Activated CD4-positive, CD25-positive, alpha-beta regulatory T cell treated with anti-CD3 and anti-CD28 coated beads, Interleukin-2, amount 50 U/mL, for 16 hours (primary cell): ENCODE measurements at regions not wholly inside any gene's neighbourhood (a gene's known extent, or its start where the extent isn't known, plus 50 kb on each side); places are given as distances from the start of the nearest gene placed in this dataset.

Source experiments
- DNase-seq: peaks from one replicate; pipeline ENCODE4 v3.0.0-alpha.2; 2020; ENCODE audit warnings: low read depth, low spot score

DNA sequence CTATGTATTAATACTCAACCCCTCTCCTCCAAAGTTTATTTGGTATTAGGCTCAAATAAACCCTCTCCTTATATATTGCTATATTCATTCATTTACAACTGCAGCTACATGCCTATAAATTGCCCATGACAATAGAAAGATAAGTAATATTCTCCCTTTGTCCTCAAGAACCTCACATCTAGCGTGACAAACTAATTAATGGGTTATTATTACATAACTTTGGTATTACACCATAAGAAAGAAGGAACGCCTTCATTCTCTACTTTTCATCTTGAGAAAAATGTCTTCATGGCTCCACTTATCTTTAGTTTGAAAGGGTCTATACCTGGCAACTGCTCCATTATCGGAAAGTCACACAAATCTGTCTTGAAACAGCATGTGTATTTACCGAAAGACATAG is 157.7 kb upstream of the RASGEF1B start:
- DNase-seq: no peak

DNA sequence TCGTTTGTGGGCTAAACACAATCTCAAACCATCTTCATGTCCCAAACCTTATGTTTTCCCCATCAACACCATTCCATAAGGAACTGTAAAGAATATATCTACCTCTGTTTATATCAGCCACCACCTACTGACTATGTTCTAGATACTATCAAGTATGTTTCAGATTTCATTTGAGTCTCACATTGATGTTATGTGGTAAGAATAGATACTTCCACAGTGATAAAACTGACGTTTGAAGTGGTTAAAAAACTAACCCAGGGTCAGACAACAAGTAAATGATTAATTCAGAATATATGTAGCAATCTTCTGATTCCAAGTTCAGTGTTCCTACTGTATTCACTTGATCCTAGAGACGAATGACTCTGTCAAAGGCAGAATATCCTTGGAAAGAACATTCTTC is 156.8 kb upstream of the RASGEF1B start:
- DNase-seq: no peak

DNA sequence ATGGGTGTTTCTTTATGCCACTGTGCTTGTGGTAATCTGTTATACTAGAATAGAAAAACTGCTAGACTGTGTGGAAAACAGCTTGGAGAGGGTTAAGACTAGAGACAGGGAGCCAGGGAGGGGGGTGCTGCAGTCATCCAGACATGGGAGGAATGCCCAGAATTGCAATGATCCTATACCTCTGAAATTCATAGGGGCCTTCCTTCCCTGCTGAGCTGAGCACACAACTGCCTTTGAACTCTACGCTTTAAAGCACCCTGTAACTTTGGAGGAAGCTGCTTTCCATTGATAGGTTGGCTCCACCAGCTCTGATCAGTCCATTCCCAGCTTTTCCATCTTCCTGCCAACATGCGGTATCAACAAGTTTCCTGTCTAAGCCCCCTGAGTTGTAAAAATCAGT is 155.9 kb upstream of the RASGEF1B start:
- DNase-seq: no peak

GRCh38 chr4:81626851-81627250 is 155.1 kb upstream of the RASGEF1B start:
- DNase-seq: no peak

DNA sequence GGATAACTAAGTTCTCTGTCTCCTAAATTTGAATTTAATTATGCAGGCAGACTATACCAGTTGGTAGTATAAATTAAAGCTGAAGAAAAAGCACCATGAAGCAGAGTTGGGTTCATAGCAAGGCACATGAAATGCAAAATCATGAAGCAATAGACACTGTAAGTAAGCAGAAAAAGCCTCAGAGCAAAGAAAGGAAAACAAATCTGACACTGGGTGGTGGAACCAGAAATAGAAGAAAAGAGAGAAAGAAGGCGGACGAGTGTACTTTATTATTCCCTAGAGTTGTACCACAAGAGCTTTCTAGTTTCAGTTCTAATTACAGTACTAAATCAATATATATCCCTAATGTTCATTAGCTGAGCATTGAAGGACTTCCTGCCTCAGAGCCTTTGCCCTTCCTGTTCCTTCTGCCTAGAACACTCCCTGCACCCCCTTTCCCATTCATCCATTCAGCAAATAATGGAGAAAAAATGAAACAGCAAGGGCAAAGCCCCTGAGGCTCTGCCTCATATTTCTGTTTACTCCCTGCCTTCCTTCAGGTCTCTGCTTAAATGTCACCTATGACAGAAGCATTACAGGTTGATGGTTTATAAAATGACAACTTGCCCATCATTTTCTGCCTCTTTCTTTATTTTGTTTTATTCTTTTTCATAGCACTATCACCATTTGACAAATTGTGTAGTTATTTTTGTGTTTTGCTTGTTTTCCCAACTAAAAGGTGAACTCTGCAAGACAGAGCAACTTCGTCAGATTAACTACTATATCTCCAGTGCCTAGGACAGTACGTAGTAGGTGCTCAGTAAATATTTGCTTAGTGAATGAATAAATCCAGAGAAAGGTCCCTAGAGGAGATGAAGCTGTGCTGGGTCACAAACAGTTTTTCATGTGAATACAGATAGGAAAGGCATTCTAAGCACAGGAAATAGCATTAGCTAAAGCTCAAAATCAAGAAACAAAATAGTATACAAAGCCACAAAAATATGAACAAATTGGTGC is 154.0 kb upstream of the RASGEF1B start:
- DNase-seq: no peak

DNA sequence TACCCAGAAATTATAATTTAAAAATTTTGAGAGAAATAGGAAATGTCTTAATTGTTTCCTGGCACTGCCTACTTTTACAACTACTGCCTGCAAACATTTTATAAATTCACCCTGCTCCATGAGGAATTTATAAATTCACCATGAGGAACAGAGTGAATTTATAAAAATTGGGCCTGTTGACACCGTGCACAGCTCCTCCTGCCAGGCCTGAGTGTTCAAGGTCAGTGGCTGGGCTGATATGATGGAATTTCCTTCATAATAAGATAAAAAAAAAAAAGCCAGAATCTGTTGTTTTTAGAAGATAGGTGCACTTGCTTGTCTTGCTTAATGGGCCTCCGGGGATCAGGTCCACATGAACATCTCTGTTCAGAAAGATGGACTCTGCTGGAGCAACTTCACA is 151.7 kb upstream of the RASGEF1B start:
- DNase-seq: no peak

DNA sequence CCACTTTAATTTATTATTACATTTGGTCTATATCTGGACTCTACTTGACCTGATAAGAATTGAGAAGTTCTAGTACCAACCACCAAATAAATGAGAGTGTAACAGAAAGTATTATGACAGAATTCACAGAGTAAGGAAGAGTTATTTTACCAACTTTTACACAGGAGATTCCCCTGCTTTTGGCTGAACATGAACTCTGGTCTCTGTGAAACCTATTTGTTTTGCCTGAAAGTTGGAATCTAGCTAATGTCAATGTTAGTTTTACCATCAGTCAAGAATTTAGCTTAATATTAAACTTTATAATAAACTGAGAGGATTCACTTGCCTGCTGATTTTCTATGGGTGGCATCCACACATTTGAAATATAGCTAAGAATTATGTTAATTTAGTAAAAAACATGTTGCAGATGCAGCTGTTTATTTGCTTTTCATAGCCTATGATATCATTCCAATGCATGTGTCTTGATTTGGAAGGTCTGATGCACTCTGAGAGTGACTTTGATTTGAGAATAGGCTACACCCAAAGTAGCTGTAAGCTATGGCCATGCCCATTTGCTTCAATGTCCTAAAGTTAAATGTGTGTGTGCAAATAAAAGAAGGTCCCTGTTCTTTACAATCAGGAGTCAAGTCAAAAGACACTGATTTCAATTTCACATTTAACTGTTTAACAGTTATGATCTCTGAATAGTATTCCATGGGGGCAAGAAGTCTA is 150.9 kb upstream of the RASGEF1B start:
- DNase-seq: no peak

- DNase-seq: no peak
Observed at GRCh38 chr4:81622028-81622427, 150.3 kb upstream of the RASGEF1B start.

DNA sequence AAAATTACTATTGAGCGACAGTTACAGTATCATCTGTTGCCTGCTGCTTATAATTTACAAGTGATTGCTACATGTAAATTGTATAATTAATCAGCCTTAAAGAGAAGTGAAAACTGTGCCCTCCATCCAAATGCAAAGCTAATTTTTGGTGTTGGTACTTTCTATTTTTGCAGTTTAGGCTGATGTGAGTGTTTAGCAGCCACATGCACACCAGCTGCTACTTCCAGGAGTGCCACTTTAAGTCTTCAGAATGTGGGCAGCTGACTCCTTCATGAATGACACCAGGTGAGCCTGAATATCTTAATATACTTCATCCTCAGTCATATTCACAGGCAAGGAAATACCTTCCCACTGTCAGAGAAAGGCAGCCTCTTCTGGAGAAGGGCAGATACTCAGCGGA is 149.8 kb upstream of the RASGEF1B start:
- no peak for DNase-seq

- no peak for DNase-seq
Observed at GRCh38 chr4:81620442-81620841, 148.7 kb upstream of the RASGEF1B start.

GRCh38 chr4:81617545-81617944 is 145.8 kb upstream of the RASGEF1B start:
- no peak for DNase-seq

GRCh38 chr4:81611221-81611620 is 139.5 kb upstream of the RASGEF1B start:
- no peak for DNase-seq

GRCh38 chr4:81609844-81610243 is 138.1 kb upstream of the RASGEF1B start:
- no peak for DNase-seq

DNA sequence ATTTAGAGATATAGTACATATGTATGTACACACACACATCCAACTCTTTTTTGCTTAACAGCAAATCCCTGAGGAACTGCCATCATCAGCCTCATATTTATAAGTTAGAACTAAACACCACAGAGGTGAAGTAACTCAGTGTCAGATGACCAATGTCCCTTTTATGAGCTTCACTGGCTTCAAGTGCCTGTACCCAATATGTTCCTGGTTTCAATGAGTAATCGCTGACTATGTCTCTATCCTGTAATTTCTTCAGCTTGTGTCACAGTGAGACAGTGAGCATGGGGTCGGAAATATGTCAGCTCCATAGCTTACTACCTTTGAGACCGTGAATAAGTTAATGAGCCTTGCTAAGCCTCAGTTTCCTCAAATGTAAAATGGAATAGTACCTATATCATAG is 136.2 kb upstream of the RASGEF1B start:
- DNase-seq: no peak

DNA sequence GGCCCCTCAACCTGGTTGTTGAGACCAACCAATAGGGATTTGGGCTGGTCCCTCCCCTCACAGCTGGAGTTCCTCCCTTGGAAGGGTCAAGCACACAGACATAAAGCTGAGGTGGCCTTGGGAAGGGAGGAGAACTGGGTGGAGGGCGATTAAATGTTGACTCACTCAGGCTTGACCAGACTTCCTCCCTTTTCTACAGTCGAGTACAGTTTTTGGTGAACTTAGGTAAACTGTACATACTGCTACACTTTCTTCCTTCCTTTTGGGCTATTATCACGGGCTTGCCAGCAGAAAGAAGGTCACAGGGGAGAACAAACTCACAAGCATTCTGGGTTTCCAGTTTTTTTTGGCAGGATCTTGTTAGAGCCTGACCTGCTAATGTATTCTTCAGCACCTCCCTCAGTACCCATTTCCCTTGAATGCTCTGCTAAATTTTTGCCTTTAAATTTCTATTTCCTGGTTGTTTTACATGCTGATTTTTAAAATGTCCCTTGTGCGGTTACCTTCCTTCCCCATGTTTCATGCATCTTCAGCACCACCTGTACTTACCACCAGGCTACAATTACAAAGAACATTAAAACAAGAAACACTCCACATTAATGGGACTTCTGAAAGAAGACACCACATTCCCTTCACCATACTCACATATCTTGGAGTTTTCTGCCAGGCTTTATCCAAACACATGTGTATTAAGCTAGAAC is 135.2 kb upstream of the RASGEF1B start:
- no peak for DNase-seq

DNA sequence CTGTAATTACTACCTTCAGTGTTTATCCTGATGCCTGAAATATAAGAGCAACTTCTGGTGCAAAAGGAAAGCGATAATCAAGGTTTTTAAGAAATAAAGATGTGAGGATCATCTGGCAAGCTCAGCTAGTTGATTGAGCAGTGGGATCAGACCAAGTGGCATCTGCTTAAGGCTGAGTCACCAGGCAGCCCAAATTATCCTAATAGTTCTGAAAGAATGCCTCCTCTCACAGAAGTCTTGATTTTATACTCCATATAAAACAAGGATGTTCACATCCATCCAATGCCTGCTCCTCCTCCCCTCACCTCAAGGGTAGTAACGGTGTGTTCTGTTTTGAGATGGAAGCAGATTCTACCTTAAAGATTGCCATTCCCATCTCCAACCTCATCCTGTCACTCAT is 134.5 kb upstream of the RASGEF1B start:
- DNase-seq: no peak

GRCh38 chr4:81605271-81605670 is 133.6 kb upstream of the RASGEF1B start:
- no peak for DNase-seq

DNA sequence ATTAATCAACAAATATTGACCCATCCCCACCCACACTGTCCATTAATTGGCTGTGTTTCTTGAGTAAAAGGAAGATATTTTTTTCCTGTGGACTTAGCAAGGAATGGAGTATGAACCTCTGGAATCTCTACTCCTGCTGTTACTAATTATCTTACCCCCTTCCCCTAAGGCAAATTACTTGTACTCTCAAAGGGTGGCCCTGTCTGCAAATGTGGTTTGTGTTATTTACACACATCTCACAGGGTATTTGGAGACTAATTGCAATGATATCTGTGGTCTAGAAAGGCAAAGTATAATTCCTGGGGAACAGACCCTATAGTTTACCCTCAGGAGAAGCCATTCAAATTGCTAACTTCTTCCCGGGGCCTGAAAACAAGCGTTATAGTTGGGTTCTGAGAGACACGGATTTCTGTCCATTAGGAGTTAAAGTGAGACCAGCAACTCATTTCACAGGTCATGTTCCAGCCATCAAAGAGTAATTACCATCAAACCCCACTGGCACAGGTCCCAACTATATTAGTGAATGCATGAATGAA is 133.0 kb upstream of the RASGEF1B start:
- DNase-seq: no peak

DNA sequence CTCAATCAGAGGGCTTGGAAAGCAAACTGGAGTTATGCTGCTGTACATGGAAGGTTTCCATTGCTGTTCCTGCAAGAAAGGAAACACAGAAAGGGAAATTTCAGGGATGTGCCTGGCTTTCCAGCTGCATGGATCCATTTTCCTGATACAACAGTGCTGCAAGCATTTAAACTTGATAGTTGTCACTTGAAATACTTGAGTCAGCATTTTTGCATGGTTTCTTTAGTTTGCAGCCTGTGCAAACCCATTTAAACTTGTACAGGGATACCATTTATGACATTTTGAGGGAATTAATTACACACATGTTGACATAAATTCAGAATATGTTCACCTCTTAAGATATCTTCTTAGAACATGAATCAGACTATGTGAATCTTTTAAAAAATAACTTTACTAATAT is 131.1 kb upstream of the RASGEF1B start:
- no peak for DNase-seq

DNA sequence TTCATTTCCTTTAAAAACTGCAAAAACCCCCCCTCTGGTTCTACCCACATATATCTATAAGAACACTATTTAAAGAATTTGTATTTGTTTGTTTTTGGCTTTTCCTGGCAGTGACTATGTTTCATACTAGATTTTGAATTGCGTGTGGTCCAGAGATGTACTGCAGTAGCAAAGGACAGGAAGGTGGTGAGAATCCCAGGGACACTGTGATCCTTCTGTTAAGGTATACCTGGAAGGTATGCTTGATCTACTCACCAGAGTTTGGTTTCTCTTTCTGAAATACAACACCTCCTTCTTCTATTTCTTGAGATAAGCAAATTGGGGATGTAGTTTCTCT is 129.6 kb upstream of the RASGEF1B start:
- no peak for DNase-seq

GRCh38 chr4:81600520-81601357 is 129.0 kb upstream of the RASGEF1B start:
- no peak for DNase-seq
